GM23338 (cell line): ENCODE measurements at regions not wholly inside any gene's neighbourhood (a gene's known extent, or its start where the extent isn't known, plus 50 kb on each side); places are given as distances from the start of the nearest gene placed in this dataset.
A peak's percentile ranks its signal among the peaks of the same experiment; 100 is the strongest.

Experiments
- ATAC-seq: fragments of 200-7000 bp; cut with Tn5 transposase; 3 replicates; pipeline ENCODE4 v1.9.1; 2020
- DNase-seq: peaks from one replicate; pipeline ENCODE4 v3.0.0-alpha.2; 2015; ENCODE audit warnings: low spot score
- H2AFZ ChIP-seq: fragments of 200-600 bp; sonication (generic); 2 replicates; pipeline ENCODE4 v1.8.0; 2016; ENCODE audit warnings: antibody characterized with exemption, mild to moderate bottlenecking, moderate library complexity
- H3F3A ChIP-seq: fragments of 200-600 bp; sonication (generic); replicated peaks from 2 replicates; pipeline ENCODE4 v1.8.0; 2017; ENCODE audit warnings: antibody characterized with exemption, mixed run types, low read depth
- H3K27ac ChIP-seq: fragments of 200-600 bp; sonication (generic); 2 replicates; pipeline ENCODE4 v1.6.1; 2016; ENCODE audit warnings: low read depth
- H3K27me3 ChIP-seq: fragments of 200-600 bp; sonication (generic); 2 replicates; pipeline ENCODE4 v1.8.0; 2016; ENCODE audit warnings: mild to moderate bottlenecking, mixed run types, moderate library complexity; ENCODE audit not compliant: insufficient read depth
- H3K36me3 ChIP-seq: fragments of 200-600 bp; sonication (generic); 2 replicates; pipeline ENCODE4 v1.8.0; 2016; ENCODE audit warnings: mild to moderate bottlenecking; ENCODE audit not compliant: insufficient read depth
- H3K4me1 ChIP-seq: fragments of 200-600 bp; sonication (generic); 2 replicates; pipeline ENCODE4 v1.8.0; 2016; ENCODE audit warnings: mild to moderate bottlenecking, moderate library complexity; ENCODE audit not compliant: insufficient read depth
- H3K4me2 ChIP-seq: fragments of 200-600 bp; sonication (generic); 2 replicates; pipeline ENCODE4 v1.7.1; 2017; ENCODE audit warnings: mixed run types
- H3K4me3 ChIP-seq: fragments of 200-600 bp; sonication (generic); 2 replicates; pipeline ENCODE4 v1.6.1; 2016; ENCODE audit warnings: mixed run types
- H3K79me2 ChIP-seq: fragments of 200-600 bp; sonication (generic); replicated peaks from 2 replicates; pipeline ENCODE4 v1.8.0; 2017; ENCODE audit warnings: mild to moderate bottlenecking; ENCODE audit not compliant: insufficient read depth
- H3K9me2 ChIP-seq: fragments of 200-600 bp; sonication (generic); 2 replicates; pipeline ENCODE4 v1.8.0; 2017; ENCODE audit not compliant: insufficient read depth
- H4K20me1 ChIP-seq: fragments of 200-600 bp; sonication (generic); replicated peaks from 2 replicates; pipeline ENCODE4 v1.8.0; 2017; ENCODE audit warnings: mild to moderate bottlenecking; ENCODE audit not compliant: insufficient read depth
- H3K27ac Mint-ChIP-seq: 2 replicates; pipeline ENCODE4 v1.8.0; 2020; ENCODE audit warnings: inconsistent platforms, mild to moderate bottlenecking, moderate library complexity, mixed read lengths
- H3K27me3 Mint-ChIP-seq: 3 replicates; pipeline ENCODE4 v1.8.0; 2022; ENCODE audit warnings: low read depth, mild to moderate bottlenecking, moderate library complexity, mixed read lengths, inconsistent platforms; ENCODE audit not compliant: insufficient read depth, poor library complexity
- H3K36me3 Mint-ChIP-seq: 3 replicates; pipeline ENCODE4 v1.8.0; 2021; ENCODE audit warnings: low read depth, mild to moderate bottlenecking, inconsistent platforms, moderate library complexity, mixed read lengths
- H3K4me1 Mint-ChIP-seq: 3 replicates; pipeline ENCODE4 v1.8.0; 2020; ENCODE audit warnings: mild to moderate bottlenecking, inconsistent platforms, mixed read lengths
- H3K4me3 Mint-ChIP-seq: 3 replicates; pipeline ENCODE4 v1.8.0; 2021; ENCODE audit warnings: moderate library complexity, mild to moderate bottlenecking, inconsistent platforms, mixed read lengths
- H3K9me3 Mint-ChIP-seq: 3 replicates; pipeline ENCODE4 v1.8.0; 2020; ENCODE audit warnings: moderate library complexity, mild to moderate bottlenecking, inconsistent platforms, mixed read lengths
- CREB1 ChIP-seq: fragments of 250-450 bp; sonication (Bioruptor Pico); IDR thresholded peaks from 2 replicates; pipeline ENCODE4 v1.5.0; 2020; ENCODE audit warnings: low read depth, mild to moderate bottlenecking, moderate library complexity
- EZH2 ChIP-seq: fragments of 200-600 bp; sonication (generic); IDR thresholded peaks from one replicate; pipeline ENCODE4 v1.8.0; 2017; ENCODE audit warnings: antibody characterized with exemption, mild to moderate bottlenecking, low read depth; ENCODE audit not compliant: unreplicated experiment
- JUNB ChIP-seq: IDR thresholded peaks from one replicate; pipeline ENCODE4 v1.6.1; 2016; ENCODE audit warnings: antibody characterized with exemption; ENCODE audit not compliant: unreplicated experiment
- POLR2AphosphoS5 ChIP-seq: IDR thresholded peaks from 2 replicates; pipeline ENCODE4 v1.6.1; 2016; ENCODE audit warnings: antibody characterized with exemption, low read depth
- STAT1 ChIP-seq: IDR thresholded peaks from one replicate; pipeline ENCODE4 v1.6.1; 2016; ENCODE audit warnings: antibody characterized with exemption; ENCODE audit not compliant: unreplicated experiment
- ZNF114 ChIP-seq: fragments of 250-450 bp; sonication (Bioruptor Pico); IDR thresholded peaks from 2 replicates; pipeline ENCODE4 v1.5.0; 2020; ENCODE audit warnings: mild to moderate bottlenecking, moderate library complexity
- ZNF331 ChIP-seq: fragments of 250-450 bp; sonication (Bioruptor Pico); IDR thresholded peaks from 2 replicates; pipeline ENCODE4 v1.5.0; 2020; ENCODE audit warnings: low read depth, mild to moderate bottlenecking, moderate library complexity
- TF ChIP-seq, protein P1 (sequence below), 2 experiments: fragments of 200-600 bp in 1 of 2; sonication (generic) in 1 of 2; conservative IDR thresholded peaks; 2 replicates each; pipeline versions ENCODE4 v1.5.1 to v1.6.1; 2016 to 2017; ENCODE audit warnings: antibody characterized with exemption in 2 of 2, low read depth in 2 of 2, mild to moderate bottlenecking in 2 of 2, moderate library complexity in 1 of 2
- TF ChIP-seq, protein P2 (sequence below): IDR thresholded peaks from 2 replicates; pipeline ENCODE4 v1.6.1; 2016; ENCODE audit warnings: antibody characterized with exemption
- TF ChIP-seq, protein P3 (sequence below): fragments of 250-450 bp; sonication (Bioruptor Pico); IDR thresholded peaks from 2 replicates; pipeline ENCODE4 v1.5.0; 2020; ENCODE audit warnings: mild to moderate bottlenecking, moderate library complexity

DNA sequence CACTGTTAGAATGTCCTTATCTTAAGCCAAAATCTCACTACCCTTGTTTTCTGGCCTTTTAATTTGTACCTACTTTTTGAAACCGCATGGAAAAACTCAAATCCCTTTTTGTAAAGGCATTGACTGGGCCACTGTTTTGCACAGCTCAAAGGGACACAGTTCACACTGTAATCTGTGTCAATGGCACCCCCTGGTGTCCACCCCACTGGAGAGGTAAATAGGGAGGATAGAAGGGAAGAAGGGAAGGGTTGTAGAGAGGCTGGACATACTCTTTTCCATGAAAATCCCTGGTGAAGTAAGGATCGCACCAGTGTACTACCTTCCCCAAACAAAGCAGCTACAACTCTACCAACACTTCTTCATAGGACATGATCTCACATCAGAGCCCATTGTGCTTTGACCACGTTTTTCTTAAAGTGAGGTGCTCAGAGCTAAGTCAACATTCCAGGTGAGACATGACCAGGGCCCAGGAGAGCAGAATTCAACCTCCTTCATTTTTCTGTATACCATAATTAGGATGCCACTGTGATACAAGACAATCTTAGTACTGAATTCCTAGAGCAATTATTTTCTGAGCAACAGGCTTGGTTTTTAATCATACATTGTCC, 92.4 kb upstream of the RMDN2 start:
- no peak for TF ChIP-seq JUNB
- TF ChIP-seq, protein P1, sequence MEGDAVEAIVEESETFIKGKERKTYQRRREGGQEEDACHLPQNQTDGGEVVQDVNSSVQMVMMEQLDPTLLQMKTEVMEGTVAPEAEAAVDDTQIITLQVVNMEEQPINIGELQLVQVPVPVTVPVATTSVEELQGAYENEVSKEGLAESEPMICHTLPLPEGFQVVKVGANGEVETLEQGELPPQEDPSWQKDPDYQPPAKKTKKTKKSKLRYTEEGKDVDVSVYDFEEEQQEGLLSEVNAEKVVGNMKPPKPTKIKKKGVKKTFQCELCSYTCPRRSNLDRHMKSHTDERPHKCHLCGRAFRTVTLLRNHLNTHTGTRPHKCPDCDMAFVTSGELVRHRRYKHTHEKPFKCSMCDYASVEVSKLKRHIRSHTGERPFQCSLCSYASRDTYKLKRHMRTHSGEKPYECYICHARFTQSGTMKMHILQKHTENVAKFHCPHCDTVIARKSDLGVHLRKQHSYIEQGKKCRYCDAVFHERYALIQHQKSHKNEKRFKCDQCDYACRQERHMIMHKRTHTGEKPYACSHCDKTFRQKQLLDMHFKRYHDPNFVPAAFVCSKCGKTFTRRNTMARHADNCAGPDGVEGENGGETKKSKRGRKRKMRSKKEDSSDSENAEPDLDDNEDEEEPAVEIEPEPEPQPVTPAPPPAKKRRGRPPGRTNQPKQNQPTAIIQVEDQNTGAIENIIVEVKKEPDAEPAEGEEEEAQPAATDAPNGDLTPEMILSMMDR (conservative IDR thresholded peaks at IDR 0.05; ENCODE audit: low read depth in 2 of 2), result peak; percentile 87 to 91
- H3K36me3 Mint-ChIP-seq, result no peaks in the 10 kb centered on the region
- Histone ChIP-seq H2AFZ (no peak overlapping the region), H3K9me2 (peaks cover 4% of the 10 kb centered on the region; the same call in 1 of the 2 replicates), H3F3A (no peaks in the 10 kb centered on the region), H3K79me2 (no peaks in the 10 kb centered on the region), H4K20me1 (no peaks in the 10 kb centered on the region), H3K36me3 (no peaks in the 10 kb centered on the region), H3K4me3 (no peak overlapping the region), H3K27ac (no peak overlapping the region), H3K27me3 (no peaks in the 10 kb centered on the region), H3K4me2 (no peak overlapping the region), H3K4me1 (no peaks in the 10 kb centered on the region)
- no peak overlapping the region for H3K27ac Mint-ChIP-seq
- no peaks in the 10 kb centered on the region for H3K9me3 Mint-ChIP-seq
- peaks cover 2% of the 10 kb centered on the region; the same call in 2 of the 3 replicates for H3K4me1 Mint-ChIP-seq
- no peak overlapping the region for H3K4me3 Mint-ChIP-seq
- no peaks in the 10 kb centered on the region for H3K27me3 Mint-ChIP-seq
- ATAC-seq, result peak; percentile 99
- peak; percentile 90 for DNase-seq

DNA sequence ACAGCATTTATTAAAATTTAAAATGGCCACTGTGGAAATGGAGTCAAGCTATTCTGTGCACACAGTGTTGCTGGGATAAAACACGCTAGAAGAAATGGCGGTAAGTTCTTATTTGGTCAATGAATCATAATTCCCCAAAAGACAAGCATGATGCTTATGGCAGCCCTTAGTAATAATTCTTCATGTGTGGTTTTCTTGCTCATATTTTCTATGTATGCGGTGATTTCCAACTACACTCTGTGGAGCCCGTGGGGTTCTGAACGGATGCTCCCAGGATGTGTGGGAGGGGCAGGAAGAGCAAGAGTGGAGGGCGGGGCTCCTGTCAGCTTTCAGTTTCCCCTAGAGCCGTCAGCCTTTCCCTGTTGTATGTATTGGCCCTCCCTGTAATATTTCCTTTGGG, 91.7 kb upstream of the RMDN2 start:
- no peaks in the 10 kb centered on the region for H3K79me2 ChIP-seq
- no peaks in the 10 kb centered on the region for H4K20me1 ChIP-seq
- no peaks in the 10 kb centered on the region for H3F3A ChIP-seq
- no peak overlapping the region for H3K27ac ChIP-seq
- Mint-ChIP-seq H3K9me3 (no peaks in the 10 kb centered on the region), H3K4me3 (no peak overlapping the region), H3K4me1 (peaks cover 2% of the 10 kb centered on the region; the same call in 2 of the 3 replicates), H3K36me3 (no peaks in the 10 kb centered on the region), H3K27me3 (peaks cover 3% of the 10 kb centered on the region), H3K27ac (no peak overlapping the region)
- no peak for ATAC-seq
- H3K36me3 ChIP-seq, result no peaks in the 10 kb centered on the region
- no peak overlapping the region for H3K4me3 ChIP-seq
- H3K4me2 ChIP-seq, result no peak overlapping the region
- no peak overlapping the region for H2AFZ ChIP-seq
- H3K9me2 ChIP-seq, result peaks cover 4% of the 10 kb centered on the region; the same call in 1 of the 2 replicates
- H3K4me1 ChIP-seq, result no peaks in the 10 kb centered on the region
- DNase-seq, result no peak
- H3K27me3 ChIP-seq, result no peaks in the 10 kb centered on the region
- TF ChIP-seq, protein P2, sequence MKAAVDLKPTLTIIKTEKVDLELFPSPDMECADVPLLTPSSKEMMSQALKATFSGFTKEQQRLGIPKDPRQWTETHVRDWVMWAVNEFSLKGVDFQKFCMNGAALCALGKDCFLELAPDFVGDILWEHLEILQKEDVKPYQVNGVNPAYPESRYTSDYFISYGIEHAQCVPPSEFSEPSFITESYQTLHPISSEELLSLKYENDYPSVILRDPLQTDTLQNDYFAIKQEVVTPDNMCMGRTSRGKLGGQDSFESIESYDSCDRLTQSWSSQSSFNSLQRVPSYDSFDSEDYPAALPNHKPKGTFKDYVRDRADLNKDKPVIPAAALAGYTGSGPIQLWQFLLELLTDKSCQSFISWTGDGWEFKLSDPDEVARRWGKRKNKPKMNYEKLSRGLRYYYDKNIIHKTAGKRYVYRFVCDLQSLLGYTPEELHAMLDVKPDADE, result no peak
- TF ChIP-seq JUNB, result no peak
- TF ChIP-seq, protein P3, sequence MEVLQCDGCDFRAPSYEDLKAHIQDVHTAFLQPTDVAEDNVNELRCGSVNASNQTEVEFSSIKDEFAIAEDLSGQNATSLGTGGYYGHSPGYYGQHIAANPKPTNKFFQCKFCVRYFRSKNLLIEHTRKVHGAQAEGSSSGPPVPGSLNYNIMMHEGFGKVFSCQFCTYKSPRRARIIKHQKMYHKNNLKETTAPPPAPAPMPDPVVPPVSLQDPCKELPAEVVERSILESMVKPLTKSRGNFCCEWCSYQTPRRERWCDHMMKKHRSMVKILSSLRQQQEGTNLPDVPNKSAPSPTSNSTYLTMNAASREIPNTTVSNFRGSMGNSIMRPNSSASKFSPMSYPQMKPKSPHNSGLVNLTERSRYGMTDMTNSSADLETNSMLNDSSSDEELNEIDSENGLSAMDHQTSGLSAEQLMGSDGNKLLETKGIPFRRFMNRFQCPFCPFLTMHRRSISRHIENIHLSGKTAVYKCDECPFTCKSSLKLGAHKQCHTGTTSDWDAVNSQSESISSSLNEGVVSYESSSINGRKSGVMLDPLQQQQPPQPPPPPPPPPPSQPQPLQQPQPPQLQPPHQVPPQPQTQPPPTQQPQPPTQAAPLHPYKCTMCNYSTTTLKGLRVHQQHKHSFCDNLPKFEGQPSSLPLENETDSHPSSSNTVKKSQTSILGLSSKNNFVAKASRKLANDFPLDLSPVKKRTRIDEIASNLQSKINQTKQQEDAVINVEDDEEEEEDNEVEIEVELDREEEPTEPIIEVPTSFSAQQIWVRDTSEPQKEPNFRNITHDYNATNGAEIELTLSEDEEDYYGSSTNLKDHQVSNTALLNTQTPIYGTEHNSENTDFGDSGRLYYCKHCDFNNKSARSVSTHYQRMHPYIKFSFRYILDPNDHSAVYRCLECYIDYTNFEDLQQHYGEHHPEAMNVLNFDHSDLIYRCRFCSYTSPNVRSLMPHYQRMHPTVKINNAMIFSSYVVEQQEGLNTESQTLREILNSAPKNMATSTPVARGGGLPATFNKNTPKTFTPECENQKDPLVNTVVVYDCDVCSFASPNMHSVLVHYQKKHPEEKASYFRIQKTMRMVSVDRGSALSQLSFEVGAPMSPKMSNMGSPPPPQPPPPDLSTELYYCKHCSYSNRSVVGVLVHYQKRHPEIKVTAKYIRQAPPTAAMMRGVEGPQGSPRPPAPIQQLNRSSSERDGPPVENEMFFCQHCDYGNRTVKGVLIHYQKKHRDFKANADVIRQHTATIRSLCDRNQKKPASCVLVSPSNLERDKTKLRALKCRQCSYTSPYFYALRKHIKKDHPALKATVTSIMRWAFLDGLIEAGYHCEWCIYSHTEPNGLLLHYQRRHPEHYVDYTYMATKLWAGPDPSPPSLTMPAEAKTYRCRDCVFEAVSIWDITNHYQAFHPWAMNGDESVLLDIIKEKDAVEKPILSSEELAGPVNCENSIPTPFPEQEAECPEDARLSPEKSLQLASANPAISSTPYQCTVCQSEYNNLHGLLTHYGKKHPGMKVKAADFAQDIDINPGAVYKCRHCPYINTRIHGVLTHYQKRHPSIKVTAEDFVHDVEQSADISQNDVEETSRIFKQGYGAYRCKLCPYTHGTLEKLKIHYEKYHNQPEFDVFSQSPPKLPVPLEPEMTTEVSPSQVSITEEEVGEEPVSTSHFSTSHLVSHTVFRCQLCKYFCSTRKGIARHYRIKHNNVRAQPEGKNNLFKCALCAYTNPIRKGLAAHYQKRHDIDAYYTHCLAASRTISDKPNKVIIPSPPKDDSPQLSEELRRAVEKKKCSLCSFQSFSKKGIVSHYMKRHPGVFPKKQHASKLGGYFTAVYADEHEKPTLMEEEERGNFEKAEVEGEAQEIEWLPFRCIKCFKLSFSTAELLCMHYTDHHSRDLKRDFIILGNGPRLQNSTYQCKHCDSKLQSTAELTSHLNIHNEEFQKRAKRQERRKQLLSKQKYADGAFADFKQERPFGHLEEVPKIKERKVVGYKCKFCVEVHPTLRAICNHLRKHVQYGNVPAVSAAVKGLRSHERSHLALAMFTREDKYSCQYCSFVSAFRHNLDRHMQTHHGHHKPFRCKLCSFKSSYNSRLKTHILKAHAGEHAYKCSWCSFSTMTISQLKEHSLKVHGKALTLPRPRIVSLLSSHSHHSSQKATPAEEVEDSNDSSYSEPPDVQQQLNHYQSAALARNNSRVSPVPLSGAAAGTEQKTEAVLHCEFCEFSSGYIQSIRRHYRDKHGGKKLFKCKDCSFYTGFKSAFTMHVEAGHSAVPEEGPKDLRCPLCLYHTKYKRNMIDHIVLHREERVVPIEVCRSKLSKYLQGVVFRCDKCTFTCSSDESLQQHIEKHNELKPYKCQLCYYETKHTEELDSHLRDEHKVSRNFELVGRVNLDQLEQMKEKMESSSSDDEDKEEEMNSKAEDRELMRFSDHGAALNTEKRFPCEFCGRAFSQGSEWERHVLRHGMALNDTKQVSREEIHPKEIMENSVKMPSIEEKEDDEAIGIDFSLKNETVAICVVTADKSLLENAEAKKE (CRISPR knock-in tag), result no peak
- TF ChIP-seq, protein P1 (conservative IDR thresholded peaks at IDR 0.05; ENCODE audit: low read depth in 2 of 2), result no peak
- no peak for TF ChIP-seq STAT1
- TF ChIP-seq EZH2, result no peak
- no peak for TF ChIP-seq ZNF114 (CRISPR knock-in tag)
- TF ChIP-seq CREB1, result no peak
- TF ChIP-seq POLR2AphosphoS5, result no peak
- TF ChIP-seq ZNF331 (CRISPR knock-in tag), result no peak
